HepG2 (cell line): ENCODE measurements at regions not wholly inside any gene's neighbourhood (a gene's known extent, or its start where the extent isn't known, plus 50 kb on each side); places are given as distances from the start of the nearest gene placed in this dataset.

Experiments
- HNRNPUL1 ChIP-seq: fragments of 200-400 bp; formaldehyde crosslinking; IDR thresholded peaks from 2 replicates; pipeline ENCODE4 v1.6.1; 2017; ENCODE audit warnings: low read depth, mild to moderate bottlenecking, low read length, moderate library complexity
- RARG ChIP-seq: sonication (generic); formaldehyde crosslinking; IDR thresholded peaks from 2 replicates; pipeline ENCODE4 v1.4.0; 2020; ENCODE audit warnings: low read depth, mild to moderate bottlenecking, missing genetic modification reagents
- STAG1 ChIP-seq: sonication (generic); formaldehyde crosslinking; IDR thresholded peaks from 2 replicates; pipeline ENCODE4 v1.4.0; 2020; ENCODE audit warnings: missing genetic modification reagents
- TF ChIP-seq, protein P1 (sequence below): sonication (generic); formaldehyde crosslinking; IDR thresholded peaks from 2 replicates; pipeline ENCODE4 v1.4.0; 2020; ENCODE audit warnings: missing genetic modification reagents, borderline replicate concordance
- TF ChIP-seq, protein P2 (sequence below): sonication (generic); formaldehyde crosslinking; IDR thresholded peaks from 2 replicates; pipeline ENCODE4 v1.9.0; 2021; ENCODE audit warnings: mild to moderate bottlenecking, missing genetic modification reagents
- TF ChIP-seq, protein P3 (sequence below): IDR thresholded peaks from 2 replicates; pipeline ENCODE4 v1.6.1; 2018; ENCODE audit warnings: missing genetic modification reagents, mild to moderate bottlenecking, missing compliant biosample characterization
- TF ChIP-seq, protein P4 (sequence below): fragments of 450-650 bp; IDR thresholded peaks from 2 replicates; pipeline ENCODE4 v1.6.1; 2017; ENCODE audit warnings: mild to moderate bottlenecking

DNA sequence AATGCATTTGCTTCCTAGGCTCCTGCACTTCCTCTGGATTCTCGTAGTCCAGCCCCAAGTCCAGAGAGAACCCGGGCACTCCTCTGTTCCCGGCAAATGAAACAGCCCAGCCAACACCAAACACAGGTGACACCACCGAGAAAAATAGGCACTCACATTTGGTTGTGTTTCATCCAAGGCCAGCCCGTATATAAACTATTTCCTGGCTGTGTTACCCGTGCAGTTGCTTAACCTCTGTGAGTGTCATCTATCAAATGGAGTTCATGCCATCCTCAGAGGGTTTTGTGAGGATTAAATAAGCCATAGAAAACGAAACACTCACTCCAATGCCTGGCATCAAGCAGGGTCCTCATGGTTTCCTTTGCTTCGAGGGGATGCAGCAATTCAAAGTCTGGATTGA, 115.2 kb downstream of the BOD1 start (continued):
- TF ChIP-seq, protein P1, sequence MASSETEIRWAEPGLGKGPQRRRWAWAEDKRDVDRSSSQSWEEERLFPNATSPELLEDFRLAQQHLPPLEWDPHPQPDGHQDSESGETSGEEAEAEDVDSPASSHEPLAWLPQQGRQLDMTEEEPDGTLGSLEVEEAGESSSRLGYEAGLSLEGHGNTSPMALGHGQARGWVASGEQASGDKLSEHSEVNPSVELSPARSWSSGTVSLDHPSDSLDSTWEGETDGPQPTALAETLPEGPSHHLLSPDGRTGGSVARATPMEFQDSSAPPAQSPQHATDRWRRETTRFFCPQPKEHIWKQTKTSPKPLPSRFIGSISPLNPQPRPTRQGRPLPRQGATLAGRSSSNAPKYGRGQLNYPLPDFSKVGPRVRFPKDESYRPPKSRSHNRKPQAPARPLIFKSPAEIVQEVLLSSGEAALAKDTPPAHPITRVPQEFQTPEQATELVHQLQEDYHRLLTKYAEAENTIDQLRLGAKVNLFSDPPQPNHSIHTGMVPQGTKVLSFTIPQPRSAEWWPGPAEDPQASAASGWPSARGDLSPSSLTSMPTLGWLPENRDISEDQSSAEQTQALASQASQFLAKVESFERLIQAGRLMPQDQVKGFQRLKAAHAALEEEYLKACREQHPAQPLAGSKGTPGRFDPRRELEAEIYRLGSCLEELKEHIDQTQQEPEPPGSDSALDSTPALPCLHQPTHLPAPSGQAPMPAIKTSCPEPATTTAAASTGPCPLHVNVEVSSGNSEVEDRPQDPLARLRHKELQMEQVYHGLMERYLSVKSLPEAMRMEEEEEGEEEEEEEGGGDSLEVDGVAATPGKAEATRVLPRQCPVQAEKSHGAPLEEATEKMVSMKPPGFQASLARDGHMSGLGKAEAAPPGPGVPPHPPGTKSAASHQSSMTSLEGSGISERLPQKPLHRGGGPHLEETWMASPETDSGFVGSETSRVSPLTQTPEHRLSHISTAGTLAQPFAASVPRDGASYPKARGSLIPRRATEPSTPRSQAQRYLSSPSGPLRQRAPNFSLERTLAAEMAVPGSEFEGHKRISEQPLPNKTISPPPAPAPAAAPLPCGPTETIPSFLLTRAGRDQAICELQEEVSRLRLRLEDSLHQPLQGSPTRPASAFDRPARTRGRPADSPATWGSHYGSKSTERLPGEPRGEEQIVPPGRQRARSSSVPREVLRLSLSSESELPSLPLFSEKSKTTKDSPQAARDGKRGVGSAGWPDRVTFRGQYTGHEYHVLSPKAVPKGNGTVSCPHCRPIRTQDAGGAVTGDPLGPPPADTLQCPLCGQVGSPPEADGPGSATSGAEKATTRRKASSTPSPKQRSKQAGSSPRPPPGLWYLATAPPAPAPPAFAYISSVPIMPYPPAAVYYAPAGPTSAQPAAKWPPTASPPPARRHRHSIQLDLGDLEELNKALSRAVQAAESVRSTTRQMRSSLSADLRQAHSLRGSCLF (CRISPR knock-in tag), result no peak
- no peak for TF ChIP-seq RARG (CRISPR knock-in tag)
- TF ChIP-seq, protein P2, sequence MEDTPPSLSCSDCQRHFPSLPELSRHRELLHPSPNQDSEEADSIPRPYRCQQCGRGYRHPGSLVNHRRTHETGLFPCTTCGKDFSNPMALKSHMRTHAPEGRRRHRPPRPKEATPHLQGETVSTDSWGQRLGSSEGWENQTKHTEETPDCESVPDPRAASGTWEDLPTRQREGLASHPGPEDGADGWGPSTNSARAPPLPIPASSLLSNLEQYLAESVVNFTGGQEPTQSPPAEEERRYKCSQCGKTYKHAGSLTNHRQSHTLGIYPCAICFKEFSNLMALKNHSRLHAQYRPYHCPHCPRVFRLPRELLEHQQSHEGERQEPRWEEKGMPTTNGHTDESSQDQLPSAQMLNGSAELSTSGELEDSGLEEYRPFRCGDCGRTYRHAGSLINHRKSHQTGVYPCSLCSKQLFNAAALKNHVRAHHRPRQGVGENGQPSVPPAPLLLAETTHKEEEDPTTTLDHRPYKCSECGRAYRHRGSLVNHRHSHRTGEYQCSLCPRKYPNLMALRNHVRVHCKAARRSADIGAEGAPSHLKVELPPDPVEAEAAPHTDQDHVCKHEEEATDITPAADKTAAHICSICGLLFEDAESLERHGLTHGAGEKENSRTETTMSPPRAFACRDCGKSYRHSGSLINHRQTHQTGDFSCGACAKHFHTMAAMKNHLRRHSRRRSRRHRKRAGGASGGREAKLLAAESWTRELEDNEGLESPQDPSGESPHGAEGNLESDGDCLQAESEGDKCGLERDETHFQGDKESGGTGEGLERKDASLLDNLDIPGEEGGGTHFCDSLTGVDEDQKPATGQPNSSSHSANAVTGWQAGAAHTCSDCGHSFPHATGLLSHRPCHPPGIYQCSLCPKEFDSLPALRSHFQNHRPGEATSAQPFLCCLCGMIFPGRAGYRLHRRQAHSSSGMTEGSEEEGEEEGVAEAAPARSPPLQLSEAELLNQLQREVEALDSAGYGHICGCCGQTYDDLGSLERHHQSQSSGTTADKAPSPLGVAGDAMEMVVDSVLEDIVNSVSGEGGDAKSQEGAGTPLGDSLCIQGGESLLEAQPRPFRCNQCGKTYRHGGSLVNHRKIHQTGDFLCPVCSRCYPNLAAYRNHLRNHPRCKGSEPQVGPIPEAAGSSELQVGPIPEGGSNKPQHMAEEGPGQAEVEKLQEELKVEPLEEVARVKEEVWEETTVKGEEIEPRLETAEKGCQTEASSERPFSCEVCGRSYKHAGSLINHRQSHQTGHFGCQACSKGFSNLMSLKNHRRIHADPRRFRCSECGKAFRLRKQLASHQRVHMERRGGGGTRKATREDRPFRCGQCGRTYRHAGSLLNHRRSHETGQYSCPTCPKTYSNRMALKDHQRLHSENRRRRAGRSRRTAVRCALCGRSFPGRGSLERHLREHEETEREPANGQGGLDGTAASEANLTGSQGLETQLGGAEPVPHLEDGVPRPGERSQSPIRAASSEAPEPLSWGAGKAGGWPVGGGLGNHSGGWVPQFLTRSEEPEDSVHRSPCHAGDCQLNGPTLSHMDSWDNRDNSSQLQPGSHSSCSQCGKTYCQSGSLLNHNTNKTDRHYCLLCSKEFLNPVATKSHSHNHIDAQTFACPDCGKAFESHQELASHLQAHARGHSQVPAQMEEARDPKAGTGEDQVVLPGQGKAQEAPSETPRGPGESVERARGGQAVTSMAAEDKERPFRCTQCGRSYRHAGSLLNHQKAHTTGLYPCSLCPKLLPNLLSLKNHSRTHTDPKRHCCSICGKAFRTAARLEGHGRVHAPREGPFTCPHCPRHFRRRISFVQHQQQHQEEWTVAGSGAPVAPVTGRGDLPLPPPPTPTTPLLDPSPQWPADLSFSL (CRISPR knock-in tag), result no peak
- TF ChIP-seq HNRNPUL1, result no peak
- TF ChIP-seq, protein P3, sequence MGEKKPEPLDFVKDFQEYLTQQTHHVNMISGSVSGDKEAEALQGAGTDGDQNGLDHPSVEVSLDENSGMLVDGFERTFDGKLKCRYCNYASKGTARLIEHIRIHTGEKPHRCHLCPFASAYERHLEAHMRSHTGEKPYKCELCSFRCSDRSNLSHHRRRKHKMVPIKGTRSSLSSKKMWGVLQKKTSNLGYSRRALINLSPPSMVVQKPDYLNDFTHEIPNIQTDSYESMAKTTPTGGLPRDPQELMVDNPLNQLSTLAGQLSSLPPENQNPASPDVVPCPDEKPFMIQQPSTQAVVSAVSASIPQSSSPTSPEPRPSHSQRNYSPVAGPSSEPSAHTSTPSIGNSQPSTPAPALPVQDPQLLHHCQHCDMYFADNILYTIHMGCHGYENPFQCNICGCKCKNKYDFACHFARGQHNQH (CRISPR knock-in tag), result no peak
- no peak for TF ChIP-seq STAG1 (CRISPR knock-in tag)
- TF ChIP-seq, protein P4, sequence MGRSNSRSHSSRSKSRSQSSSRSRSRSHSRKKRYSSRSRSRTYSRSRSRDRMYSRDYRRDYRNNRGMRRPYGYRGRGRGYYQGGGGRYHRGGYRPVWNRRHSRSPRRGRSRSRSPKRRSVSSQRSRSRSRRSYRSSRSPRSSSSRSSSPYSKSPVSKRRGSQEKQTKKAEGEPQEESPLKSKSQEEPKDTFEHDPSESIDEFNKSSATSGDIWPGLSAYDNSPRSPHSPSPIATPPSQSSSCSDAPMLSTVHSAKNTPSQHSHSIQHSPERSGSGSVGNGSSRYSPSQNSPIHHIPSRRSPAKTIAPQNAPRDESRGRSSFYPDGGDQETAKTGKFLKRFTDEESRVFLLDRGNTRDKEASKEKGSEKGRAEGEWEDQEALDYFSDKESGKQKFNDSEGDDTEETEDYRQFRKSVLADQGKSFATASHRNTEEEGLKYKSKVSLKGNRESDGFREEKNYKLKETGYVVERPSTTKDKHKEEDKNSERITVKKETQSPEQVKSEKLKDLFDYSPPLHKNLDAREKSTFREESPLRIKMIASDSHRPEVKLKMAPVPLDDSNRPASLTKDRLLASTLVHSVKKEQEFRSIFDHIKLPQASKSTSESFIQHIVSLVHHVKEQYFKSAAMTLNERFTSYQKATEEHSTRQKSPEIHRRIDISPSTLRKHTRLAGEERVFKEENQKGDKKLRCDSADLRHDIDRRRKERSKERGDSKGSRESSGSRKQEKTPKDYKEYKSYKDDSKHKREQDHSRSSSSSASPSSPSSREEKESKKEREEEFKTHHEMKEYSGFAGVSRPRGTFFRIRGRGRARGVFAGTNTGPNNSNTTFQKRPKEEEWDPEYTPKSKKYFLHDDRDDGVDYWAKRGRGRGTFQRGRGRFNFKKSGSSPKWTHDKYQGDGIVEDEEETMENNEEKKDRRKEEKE, result no peak
